AG08396 (cell line): ENCODE measurements at regions not wholly inside any gene's neighbourhood (a gene's known extent, or its start where the extent isn't known, plus 50 kb on each side); places are given as distances from the start of the nearest gene placed in this dataset.

ENCODE experiments used
- DNase-seq: peaks from one replicate; pipeline ENCODE4 v3.0.0; 2012; ENCODE audit warnings: low spot score, mixed read lengths

GRCh38 chr2:2871480-2872308 is 505.9 kb downstream of the EIPR1 start:
- no peak for DNase-seq

- no peak for DNase-seq
Measured at GRCh38 chr2:2870106-2870505, 507.5 kb downstream of the EIPR1 start.

- no peak for DNase-seq
Measured at GRCh38 chr2:2869553-2869952, 508.1 kb downstream of the EIPR1 start.

- no peak for DNase-seq
Measured at GRCh38 chr2:2868085-2868484, 509.5 kb downstream of the EIPR1 start.

GRCh38 chr2:2867397-2867979 is 510.1 kb downstream of the EIPR1 start:
- DNase-seq: no peak

GRCh38 chr2:2866459-2866858 is 511.2 kb downstream of the EIPR1 start:
- DNase-seq: no peak

- DNase-seq: no peak
Measured at GRCh38 chr2:2862386-2862785, 515.2 kb downstream of the EIPR1 start.

DNA sequence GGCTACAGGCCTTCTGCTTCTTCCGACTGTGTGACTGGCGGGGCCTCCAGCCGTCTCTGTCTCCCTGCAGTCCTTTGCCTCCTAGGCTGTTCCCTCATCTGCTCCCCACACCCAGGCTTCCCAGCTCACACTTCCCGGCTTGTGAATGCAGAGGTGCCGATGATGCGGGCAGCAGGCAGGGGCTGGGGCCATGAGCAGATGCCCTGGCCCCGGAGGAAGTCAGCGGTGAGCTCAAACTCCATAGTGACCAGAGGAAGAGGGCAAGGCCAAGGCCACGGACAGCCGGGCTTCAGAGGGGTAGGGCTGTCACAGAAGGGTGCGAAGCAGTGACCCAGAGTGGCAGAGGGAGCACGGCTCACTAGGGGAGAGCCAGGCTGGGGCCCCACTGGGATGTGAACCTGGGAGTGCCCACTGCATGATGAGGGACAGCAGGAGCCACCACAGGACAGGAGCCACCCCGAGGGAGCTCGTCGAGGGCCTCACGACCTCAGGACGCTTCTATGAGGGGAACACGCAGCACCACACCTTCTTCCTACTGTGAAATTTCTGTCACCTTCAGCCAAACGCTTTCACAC is 515.9 kb downstream of the EIPR1 start:
- DNase-seq: no peak

GRCh38 chr2:2860589-2861300 is 516.9 kb downstream of the EIPR1 start:
- no peak for DNase-seq

DNA sequence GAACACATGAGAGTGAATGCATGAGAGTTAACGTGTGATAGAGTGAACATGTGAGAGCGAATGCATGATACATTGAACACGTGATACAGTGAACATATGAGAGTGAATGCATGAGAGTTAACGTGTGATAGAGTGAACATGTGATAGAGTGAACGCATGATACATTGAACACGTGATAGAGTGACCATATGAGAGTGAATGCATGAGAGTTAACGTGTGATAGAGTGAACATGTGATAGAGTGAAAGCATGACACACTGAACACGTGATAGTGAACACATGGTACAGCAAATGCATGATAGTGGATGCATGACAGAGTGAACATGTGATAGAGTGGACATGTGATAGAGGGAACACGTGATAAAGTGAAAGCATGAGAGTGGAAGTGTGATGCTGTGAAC is 517.9 kb downstream of the EIPR1 start:
- no peak for DNase-seq

DNA sequence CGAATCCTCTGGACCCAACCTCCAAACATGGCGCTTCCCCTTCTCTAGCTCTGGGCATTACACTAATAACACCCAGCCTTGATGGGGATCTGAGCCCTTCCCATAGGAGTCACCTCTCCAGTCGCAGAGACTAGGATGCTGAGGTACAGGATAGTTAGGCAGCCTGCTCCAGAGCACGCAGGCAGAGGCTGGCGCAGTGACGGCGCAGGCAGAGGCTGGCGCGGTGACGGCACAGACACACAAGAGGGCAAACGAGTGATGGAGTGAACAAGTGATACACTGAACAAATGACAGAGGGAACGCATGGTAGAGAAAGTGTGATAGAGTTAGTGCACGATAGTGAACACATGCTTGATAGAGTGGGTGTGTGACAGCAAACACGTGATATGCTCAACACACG is 518.5 kb downstream of the EIPR1 start:
- DNase-seq: no peak

GRCh38 chr2:2856723-2857415 is 520.7 kb downstream of the EIPR1 start:
- DNase-seq: no peak

- no peak for DNase-seq
Measured at GRCh38 chr2:2855297-2855696, 522.3 kb downstream of the EIPR1 start.

GRCh38 chr2:2853346-2853745 is 522.3 kb upstream of the MYT1L start:
- DNase-seq: no peak

- DNase-seq: no peak
Measured at GRCh38 chr2:2851806-2852777, 521.0 kb upstream of the MYT1L start.

- DNase-seq: no peak
Measured at GRCh38 chr2:2851316-2851715, 520.2 kb upstream of the MYT1L start.

- no peak for DNase-seq
Measured at GRCh38 chr2:2850859-2851258, 519.8 kb upstream of the MYT1L start.

GRCh38 chr2:2850218-2850755 is 519.2 kb upstream of the MYT1L start:
- no peak for DNase-seq

DNA sequence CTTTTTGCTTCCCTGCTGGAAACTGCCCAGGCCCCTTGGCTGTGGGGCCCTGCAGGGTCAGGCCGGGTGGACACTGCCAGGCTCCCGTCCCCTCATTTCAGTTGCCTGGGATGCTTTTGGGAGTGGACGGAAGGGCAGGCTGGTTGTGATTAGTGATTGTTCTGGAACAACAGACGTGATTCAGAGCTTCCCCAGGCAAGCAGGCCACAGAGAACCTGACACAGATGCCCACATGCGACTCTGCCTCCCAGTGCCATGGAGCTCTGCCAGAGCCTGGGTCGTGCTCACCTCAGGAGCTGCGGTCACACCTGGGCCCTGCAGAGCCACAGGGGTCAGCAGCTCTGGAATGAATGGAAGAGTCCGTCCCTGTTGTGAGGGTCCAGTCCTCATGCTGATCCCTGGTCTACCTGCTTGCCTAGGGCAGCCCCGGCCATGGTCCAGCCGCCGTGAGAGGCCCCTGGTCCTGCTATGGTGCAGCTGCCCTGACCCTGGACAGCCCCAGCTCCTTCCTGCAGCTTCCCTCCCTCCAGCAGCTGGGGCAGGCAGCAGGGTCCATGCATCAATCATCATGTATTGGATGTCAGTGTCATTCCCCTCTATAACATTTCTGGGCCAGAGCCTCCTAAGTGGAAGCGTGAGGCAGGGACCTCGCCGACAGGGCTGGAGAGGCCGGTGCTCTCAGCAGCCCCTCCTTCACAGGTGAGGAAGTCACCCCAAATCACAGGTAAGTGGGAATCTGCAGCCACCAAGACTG is 518.6 kb upstream of the MYT1L start:
- no peak for DNase-seq
